NCI-H2107 treated with DMSO at 0.1 percent for 48 hours (cell line): ENCODE measurements at regions not wholly inside any gene's neighbourhood (a gene's known extent, or its start where the extent isn't known, plus 50 kb on each side); places are given as distances from the start of the nearest gene placed in this dataset.
A peak's percentile ranks its signal among the peaks of the same experiment; 100 is the strongest.

ENCODE experiments used
- DNase-seq: peaks from one replicate; lab custom pipeline; 2025; ENCODE audit not compliant: unreplicated experiment; lab: John Stamatoyannopoulos, UW

DNA sequence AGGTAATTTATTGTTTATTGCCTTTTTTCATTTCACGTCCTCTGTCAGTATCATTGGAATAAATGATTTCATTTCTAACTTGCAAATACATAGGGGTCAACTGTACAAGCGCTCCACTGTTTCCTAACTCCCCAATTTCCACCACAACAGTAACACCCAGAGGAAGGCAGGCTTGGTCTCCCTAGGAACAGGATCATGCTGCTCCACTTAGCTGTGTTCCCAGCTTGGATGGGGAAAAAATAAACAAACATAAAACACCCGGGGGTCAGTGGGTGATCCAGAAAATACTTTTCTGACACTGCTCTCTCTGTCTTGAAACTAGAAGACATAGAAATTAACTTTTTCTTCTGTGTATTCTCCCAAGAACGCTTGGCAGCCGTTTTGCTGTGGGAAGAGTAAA lies 772.5 kb downstream of the TRIML1 start:
- DNase-seq = no peak

DNA sequence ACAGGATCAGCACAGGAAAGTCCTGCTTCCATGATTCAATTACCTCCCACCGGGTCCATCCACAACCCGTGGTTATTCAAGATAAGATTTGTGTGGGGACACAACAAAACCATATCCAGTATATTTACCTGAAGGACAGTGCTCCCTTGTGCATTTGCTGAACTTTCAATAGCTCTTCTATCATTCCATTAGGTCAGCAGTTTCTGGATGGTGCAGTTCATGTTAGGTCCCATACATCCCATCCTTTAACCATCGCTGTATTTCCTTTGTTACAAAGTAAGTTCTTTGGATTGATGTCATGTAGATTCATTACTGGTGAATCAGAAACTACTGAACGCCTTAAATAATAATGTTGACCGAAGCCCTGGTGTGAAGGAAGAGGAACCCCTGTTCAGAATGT lies 775.9 kb downstream of the TRIML1 start:
- DNase-seq = no peak

DNA sequence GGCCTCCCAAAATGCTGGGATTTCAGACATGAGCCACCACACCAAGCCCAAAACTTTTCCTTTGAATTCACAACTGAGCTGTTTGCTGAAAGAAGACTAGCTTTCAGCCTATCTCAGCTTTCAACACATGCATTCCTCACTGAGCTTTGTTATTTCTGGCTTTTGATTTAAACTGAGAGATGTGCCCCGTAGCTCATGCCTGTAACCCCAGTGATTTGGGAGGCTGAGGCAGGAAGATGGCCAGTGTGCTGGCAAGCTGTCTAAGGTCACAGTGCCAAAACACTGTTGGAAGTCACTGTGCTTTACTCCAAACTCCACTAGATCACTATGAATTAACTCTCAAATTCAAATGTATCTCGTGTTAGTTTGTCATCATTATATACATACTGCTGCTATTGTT lies 779.5 kb downstream of the TRIML1 start:
- DNase-seq = no peak

DNA sequence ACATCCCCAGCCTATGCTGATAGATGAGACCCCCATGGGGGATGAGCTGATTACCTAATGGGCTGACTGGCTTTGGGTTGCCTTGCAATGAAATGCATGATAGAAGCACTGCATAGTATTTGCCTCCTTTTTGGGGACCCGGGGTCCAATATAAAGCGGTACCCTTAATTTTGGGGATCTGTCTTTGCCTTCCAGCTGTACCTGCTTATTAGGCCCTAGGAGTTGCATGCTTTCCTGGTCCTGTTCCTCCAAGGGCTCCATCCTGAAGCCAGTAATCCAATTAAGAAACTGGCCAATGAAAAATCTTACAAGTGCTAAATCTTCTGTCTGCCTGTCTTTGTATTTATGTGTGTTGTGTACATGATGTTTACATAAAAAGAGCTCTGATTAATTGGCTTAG lies 791.6 kb downstream of the TRIML1 start:
- no peak for DNase-seq

DNA sequence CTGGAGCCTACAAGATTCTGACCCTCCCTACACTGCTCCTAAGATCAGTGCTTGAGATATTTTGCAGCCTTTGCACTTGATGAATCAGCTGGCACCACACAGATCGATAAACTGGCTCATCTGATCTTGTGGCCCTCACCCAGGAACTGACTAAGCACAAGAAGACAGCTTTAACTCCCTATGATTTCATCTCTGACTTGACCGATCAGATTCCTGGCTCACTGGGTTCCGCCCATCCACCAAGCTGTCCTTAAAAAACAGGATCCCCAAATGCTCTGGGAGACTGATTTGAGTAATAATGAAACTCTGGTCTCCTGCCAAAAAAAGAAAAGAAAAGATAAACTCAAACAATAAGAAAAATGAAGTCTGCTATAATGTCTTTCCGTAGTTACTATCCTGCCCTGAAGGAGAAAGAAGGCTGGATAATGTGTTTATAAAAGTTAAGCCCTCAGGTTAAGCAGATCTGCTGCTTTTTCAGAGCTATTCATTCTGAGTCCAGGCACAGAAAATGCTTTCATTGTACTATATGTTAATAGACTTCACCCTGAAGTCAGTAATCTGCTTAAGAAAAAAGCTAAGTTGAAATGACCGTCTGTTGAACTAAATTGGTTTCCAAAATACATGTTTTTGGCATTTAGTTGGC lies 795.2 kb downstream of the TRIML1 start:
- DNase-seq = no peak

DNA sequence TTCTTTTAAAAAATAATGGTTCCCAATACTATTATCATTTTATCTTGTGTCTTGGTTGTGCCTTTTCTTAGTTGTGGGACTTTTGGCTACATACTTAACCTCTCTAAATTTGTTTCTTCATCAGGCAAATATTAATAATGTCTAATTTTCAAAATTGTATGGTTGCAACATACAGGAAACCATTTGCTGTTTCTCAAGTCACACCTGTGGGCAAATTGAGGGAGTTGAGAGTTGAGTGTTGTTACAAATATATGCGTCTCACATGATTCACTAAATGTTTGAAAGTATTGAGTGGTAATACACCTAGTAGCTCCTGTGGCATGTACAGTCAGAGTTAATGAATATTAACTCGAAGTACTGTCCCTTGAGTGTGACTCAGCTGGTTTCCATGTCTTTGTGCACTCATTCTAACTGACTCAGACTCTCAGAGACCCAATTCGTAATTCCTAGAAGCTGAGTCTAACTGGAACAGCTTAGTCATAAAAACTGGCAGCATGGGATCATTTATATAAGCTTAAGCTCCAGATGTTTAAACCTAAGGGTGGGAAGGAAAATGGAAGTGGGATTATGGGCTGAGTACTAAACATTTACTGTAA lies 802.4 kb downstream of the TRIML1 start:
- DNase-seq = no peak

DNA sequence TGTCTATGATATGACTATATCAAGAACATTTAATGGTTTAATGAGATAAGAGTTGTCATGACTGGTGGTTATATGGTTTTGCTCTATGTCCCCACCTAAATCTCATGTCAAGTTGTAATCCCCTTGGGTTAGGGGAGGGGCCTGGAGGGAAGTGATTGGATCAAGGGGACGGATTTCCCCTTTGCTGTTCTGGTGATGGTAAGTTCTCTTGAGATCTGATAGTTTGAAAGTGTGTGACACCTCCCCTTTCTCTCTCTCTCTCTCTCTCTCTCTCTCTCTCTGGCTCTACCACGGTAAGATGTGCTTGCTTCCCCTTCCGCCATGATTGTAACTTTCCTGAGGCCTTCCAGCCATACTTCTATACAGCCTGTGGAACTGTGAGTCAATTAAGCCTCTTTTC lies 803.4 kb downstream of the TRIML1 start:
- DNase-seq = no peak

DNA sequence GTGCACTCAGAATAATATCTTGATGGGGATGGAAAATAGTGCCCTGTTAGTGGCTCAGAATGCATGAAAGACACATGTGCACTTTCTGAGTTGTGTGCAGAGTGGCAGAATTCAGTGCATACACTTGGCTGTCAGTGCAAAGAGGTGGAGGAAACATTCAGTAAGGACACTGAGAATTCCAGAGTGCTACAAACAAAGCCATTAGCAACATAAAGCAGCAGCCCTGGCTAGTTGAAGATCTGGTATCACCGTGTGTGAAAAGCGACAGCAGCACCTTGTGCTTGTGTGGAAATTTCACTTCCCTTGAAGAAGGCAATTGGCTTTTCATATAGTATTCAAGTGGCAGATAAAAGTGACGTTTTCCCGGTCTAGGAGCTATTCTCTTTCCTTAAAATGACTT lies 810.4 kb downstream of the TRIML1 start:
- no peak for DNase-seq

DNA sequence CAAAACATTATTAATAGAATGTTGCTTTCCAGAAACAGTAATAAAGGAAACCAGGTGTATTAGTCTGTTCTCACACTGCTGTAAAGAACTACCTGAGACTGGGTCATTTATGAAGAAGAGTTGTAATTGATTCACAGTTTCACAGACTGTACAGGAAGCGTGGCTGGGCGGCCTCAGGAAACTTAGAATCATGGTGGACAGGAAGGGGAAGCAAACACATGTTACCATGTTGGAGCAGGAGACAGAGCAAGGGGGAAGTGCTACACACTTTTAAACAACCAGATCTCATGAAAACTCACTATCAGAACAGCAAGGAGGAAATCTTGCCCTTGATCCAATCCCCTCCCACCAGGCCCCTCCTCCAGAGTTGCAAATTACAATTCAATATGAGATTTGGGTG lies 815.8 kb downstream of the TRIML1 start:
- no peak for DNase-seq

DNA sequence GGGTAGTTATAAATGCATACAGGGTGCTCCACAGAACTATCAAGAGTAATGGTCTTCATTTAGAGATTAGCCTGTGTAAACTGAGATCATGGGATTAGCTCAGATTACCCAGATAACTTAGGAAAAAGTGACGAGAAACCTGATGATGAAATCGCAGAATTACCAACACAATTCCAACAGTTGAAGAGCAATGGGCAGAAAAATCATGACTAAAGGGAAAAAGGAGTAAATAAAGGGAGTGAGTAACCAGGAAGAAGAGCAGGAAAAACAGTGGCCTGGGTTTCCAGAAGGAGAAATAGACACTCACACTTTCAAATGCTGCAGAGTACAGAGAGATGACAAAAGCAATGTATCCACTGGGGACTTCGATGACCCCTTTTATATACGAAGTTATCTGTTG lies 817.3 kb downstream of the TRIML1 start:
- no peak for DNase-seq

DNA sequence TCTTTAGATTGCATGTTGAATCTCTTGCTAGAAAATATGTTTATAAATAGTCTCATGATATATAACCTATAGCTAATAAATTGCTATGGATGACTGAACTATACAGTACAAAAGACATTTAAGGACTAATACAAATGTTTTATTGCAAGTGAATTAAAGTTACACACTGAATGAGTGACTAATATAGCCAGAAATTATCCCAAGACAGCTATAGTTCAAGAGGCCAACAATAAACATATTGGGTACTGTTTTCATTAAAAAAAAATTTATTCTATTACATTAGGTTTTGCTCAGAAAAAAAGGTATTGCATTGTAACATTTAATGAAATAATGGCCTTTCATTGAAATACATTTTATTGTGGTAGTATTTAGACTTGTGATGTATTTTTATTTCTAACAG lies 819.1 kb downstream of the TRIML1 start:
- DNase-seq = no peak

DNA sequence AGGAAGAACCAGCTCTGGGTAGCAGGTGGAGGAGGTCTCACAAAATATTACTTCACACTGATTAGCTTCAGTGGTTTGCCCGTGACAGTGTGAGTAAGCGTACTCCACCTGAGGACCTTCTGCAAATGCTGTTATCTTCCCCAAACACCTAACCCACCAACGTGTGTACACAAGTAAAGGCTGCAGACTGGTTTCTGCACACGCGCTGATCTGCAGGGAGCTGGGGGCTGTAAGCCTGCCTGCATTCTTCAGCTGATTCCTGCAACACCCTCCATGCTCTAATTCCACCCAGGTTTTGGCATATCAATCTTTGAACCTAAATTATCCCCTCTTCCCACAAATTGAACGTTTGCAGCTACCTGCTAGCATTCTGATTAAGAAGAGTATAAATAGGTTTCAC lies 820.2 kb downstream of the TRIML1 start:
- DNase-seq = no peak

DNA sequence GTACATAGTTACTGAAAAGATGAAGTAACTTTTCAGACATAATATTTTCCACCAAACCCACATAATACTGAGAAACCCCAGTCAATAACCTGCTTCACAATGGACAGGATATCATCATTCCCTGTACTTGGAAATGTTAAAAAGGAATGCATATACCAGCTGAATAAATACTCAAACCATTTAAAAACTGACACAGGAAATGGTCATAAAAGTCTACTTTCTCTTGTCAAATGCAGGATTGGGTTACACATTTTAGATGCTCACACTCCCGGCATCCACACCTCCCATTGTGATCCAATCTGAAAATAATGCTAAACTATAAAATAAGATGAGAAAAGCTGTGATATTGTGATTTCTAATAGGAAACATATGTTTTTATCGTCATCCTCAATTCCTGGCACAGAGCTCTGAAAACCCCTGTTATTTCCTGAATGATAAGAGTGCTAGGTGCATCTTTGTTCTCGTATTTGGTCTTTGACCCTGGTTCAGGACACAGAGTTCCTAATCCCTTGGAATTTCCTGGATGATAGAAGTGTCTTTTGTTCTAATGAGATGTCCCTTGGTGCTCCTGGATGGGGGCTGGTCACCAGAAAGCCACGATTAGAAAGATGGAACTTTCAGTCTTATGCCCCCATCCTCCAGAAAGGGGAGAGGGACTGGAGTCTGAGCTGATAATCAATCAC lies 821.3 kb downstream of the TRIML1 start:
- no peak for DNase-seq

DNA sequence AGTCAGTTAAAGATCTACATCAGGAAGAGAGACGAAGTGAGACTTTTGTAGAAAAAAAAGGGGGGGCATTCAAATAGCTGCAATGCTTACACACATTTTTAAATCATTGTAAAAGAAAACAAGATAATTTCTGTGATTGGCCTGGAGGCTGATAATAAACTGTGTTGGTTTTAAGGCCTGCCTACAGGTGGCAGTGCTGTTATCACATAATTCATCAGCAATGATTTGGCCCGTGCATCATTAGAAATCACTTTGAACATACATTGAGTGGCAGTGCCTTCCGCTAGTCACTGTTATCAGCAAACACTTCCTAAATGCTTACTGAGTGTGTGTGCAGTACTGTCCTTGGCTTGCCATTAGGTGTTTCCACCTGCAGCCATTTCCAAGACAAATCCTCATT lies 831.9 kb downstream of the TRIML1 start:
- no peak for DNase-seq

DNA sequence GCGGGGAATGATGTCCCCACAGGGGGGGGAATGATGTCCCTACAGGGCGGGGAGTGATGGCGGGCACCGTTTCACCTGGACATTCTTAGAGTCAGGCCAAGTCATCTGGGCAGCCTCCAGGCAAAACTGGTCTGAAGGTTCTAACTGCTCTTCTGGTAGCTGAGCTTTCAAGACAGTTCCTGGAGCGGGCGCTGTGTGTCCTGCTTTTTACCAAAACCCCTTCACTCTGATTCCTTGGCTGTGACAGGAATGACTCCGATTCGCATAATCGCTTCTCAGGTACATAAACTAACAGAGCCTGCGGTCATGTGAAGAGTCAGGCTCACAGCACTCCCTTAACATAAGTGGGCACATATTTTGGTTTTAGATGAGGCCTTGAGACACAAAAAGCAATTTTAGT lies 836.0 kb downstream of the TRIML1 start:
- peak; percentile 65 for DNase-seq

DNA sequence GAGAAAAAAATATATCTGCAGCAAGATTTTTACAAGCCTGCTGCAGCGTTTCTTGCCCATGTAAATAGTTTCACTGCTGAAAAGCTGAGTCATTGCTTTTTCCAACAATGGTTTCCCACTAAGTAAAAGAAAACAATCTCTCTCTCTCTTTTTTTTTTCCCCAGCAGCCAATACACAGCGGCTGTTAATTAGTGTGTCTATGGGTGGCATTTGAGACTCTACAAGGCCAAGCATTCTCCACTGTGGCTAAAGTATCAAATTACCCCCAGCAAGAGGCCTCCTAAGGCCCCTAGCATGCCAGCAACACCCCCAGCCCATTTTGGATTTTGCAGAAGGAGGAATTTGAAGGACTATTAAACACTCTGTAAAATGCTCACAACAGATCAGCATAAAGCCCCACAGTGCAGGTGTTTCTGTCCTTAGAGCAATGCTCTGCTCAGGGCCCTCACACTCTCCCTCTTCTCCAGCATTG lies 837.4 kb downstream of the TRIML1 start:
- DNase-seq = peak; percentile 76

DNA sequence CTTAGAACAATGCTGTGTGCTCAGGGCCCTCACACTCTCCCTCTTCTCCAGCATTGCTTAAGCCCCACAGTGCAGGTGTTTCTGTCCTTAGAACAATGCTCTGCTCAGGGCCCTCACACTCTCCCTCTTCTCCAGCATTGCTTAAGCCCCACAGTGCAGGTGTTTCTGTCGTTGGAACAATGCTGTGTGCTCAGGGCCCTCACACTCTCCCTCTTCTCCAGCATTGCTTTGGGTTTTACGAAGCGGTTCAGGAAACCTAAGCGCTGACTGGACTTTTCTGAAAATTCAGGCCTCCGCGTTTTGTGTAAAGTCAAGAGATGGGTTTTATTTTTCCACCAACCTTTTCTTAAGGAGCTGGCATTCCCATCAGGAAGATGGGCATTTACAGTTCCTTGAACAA lies 838.0 kb downstream of the TRIML1 start:
- peak; percentile 28 for DNase-seq

DNA sequence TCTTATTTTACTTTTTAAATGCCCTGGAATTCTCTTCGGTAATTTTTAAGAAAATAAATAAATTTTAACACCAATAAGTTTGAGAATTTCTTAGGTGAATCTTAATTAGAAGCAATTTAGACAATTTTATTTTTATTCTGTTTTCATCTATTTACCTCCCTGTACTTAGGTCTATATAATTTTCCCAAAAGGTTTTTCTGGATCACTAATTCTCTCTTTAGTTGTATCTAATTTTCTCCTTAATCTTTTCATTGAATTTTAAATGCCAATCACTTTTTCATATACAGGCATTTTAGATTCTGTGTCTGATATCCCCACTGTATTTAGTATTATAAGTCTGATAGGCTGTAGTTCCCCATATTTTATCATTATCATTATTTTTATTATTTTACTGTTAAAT lies 845.3 kb downstream of the TRIML1 start:
- no peak for DNase-seq

DNA sequence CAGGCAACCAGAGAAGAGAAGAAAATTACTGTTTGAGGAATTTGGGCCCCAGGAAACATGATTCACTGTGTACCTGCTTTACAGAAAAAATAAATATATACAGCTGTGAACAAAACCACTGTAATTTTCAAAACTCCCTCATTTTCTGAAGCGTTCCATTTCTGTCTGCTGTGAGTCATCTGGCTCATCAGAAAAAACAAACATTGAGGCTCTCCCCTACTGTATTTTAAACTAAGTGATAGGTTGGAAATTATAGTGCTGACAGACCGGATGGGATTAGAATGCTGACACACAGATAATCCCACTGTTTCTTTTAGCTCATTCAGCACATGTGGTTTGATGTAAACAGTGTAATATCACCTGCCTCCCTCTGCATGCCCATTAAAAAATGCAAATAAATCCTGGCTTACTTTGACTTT lies 847.0 kb downstream of the TRIML1 start:
- DNase-seq = no peak

DNA sequence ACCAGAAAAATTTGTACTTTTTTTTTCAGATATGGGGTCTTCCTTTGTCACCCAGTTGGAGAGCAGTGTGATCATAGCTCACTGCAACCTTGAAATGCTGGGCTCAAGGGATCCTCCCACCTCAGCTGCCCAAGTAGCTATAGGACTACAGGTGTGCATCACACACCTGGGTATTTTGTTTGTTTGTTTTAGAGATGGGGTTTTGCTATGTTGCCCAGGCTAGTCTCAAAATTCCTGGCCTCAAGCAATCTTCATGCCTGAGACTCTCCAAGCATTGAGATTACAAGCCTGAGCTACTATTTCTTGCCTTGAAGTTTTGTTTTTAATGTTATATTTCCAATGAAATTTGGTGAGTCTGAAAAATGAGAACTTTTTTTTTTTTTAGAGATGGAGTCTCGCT lies 847.8 kb downstream of the TRIML1 start:
- DNase-seq = no peak

DNA sequence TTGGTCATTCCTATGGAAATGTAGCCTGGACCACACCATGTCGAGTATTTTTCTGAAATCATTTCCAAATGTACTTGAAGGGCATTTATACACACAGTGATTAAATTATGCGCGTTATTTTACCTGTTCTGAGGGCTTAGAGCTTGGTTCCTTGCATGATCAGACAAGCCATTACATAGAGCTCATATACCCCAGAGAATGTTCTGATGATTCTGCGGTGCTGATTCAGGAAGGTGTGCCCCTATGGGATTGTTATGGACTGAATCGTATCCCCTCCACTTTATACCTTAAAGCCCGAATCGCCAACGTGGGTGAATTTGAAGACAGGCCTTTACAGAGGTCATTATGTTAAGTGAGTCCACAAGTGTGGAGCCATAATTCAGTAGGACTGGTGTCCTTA lies 848.9 kb downstream of the TRIML1 start:
- DNase-seq = no peak

DNA sequence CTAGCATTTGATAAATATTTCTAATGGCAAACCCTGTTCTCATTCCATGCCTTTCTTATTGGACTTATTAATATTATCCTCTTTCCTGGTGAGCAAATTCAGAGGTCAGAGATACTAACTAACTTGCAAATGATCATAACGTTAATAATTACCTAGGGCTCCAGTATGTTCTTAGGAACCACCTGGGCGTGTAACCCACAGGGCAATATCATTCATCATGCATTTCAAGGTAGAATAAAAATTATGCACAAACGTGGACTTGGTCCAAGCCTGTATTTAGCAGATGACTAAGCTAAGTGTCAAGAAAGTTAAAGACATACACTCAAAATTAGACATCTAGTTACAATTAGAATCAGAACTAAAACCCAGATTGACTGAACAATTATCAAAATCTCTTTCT lies 850.1 kb downstream of the TRIML1 start:
- no peak for DNase-seq

DNA sequence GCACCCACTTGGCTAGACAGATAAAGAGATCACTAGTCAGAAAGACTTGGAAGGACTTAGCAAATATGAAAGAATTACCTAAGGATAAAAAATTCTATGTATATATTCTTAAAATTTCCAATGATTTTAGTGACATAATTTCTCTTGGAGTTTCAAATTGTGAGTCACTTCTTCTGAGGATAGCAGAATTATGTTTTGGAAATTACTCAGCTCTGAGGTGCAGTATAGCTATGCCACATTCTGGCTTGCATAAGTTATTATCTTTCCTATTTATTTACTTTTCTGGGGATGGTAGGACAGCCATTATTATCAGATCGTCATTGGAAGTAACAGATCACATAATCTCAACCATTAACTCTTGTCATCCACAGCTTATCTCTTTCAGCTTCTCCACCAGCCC lies 853.5 kb downstream of the TRIML1 start:
- no peak for DNase-seq
